ENCODE measurements at regions not wholly inside any gene's neighbourhood (a gene's known extent, or its start where the extent isn't known, plus 50 kb on each side); places are given as distances from the start of the nearest gene placed in this dataset.

- Histone ChIP-seq H3K4me3 (ENCODE audit: low read depth in 1 of 2, low read length in 2 of 2) (no peak overlapping the region), H3K9ac (ENCODE audit: low read depth in 1 of 2, low read length in 2 of 2) (no peak overlapping the region), H3K27ac (ENCODE audit: low read depth, low read length) (no peak overlapping the region), H3K27me3 (ENCODE audit: control insufficient read depth in 1 of 2, insufficient read depth in 2 of 2, low read length in 2 of 2) (no peaks in the 10 kb centered on the region), H3K4me1 (ENCODE audit: control insufficient read depth in 1 of 2, insufficient read depth in 2 of 2, low read length in 2 of 2) (no peaks in the 10 kb centered on the region), H3K9me3 (ENCODE audit: control insufficient read depth in 1 of 2, low read length in 2 of 2) (peaks cover 0 to 11% of the 10 kb centered on the region in 2 donors), H3K36me3 (ENCODE audit: control insufficient read depth in 1 of 2, insufficient read depth in 2 of 2, low read length in 2 of 2) (no peaks in the 10 kb centered on the region)
Measured at GRCh38 chr6:163816441-163816840, 401.9 kb downstream of the QKI start.

GRCh38 chr6:163815796-163816195 lies 401.3 kb downstream of the QKI start:
- H3K9ac ChIP-seq (ENCODE audit: low read depth in 1 of 2, low read length in 2 of 2) = no peak overlapping the region
- H3K9me3 ChIP-seq (ENCODE audit: control insufficient read depth in 1 of 2, low read length in 2 of 2) = peaks cover 0 to 11% of the 10 kb centered on the region in 2 donors
- H3K4me3 ChIP-seq (ENCODE audit: low read depth in 1 of 2, low read length in 2 of 2) = no peak overlapping the region
- H3K36me3 ChIP-seq (ENCODE audit: control insufficient read depth in 1 of 2, insufficient read depth in 2 of 2, low read length in 2 of 2) = no peaks in the 10 kb centered on the region
- no peak overlapping the region for H3K27ac ChIP-seq (ENCODE audit: low read depth, low read length)
- H3K4me1 ChIP-seq (ENCODE audit: control insufficient read depth in 1 of 2, insufficient read depth in 2 of 2, low read length in 2 of 2) = no peaks in the 10 kb centered on the region
- H3K27me3 ChIP-seq (ENCODE audit: control insufficient read depth in 1 of 2, insufficient read depth in 2 of 2, low read length in 2 of 2) = no peaks in the 10 kb centered on the region

- no peaks in the 10 kb centered on the region for H3K36me3 ChIP-seq (ENCODE audit: control insufficient read depth in 1 of 2, insufficient read depth in 2 of 2, low read length in 2 of 2)
- peaks cover 0 to 7% of the 10 kb centered on the region in 2 donors for H3K9me3 ChIP-seq (ENCODE audit: control insufficient read depth in 1 of 2, low read length in 2 of 2)
- H3K4me1 ChIP-seq (ENCODE audit: control insufficient read depth in 1 of 2, insufficient read depth in 2 of 2, low read length in 2 of 2) = no peaks in the 10 kb centered on the region
- no peak overlapping the region for H3K9ac ChIP-seq (ENCODE audit: low read depth in 1 of 2, low read length in 2 of 2)
- no peak overlapping the region for H3K27ac ChIP-seq (ENCODE audit: low read depth, low read length)
- H3K4me3 ChIP-seq (ENCODE audit: low read depth in 1 of 2, low read length in 2 of 2) = no peak overlapping the region
- H3K27me3 ChIP-seq (ENCODE audit: control insufficient read depth in 1 of 2, insufficient read depth in 2 of 2, low read length in 2 of 2) = no peaks in the 10 kb centered on the region
Measured at GRCh38 chr6:163814494-163815364, 400.2 kb downstream of the QKI start.

GRCh38 chr6:163813979-163814493 lies 399.5 kb downstream of the QKI start:
- Histone ChIP-seq H3K27me3 (ENCODE audit: control insufficient read depth in 1 of 2, insufficient read depth in 2 of 2, low read length in 2 of 2) (no peaks in the 10 kb centered on the region), H3K36me3 (ENCODE audit: control insufficient read depth in 1 of 2, insufficient read depth in 2 of 2, low read length in 2 of 2) (no peaks in the 10 kb centered on the region), H3K27ac (ENCODE audit: low read depth, low read length) (no peak overlapping the region), H3K4me3 (ENCODE audit: low read depth in 1 of 2, low read length in 2 of 2) (no peak overlapping the region), H3K4me1 (ENCODE audit: control insufficient read depth in 1 of 2, insufficient read depth in 2 of 2, low read length in 2 of 2) (no peaks in the 10 kb centered on the region), H3K9me3 (ENCODE audit: control insufficient read depth in 1 of 2, low read length in 2 of 2) (peaks cover 0 to 7% of the 10 kb centered on the region in 2 donors), H3K9ac (ENCODE audit: low read depth in 1 of 2, low read length in 2 of 2) (no peak overlapping the region)

- Histone ChIP-seq H3K4me3 (ENCODE audit: low read depth in 1 of 2, low read length in 2 of 2) (no peak overlapping the region), H3K36me3 (ENCODE audit: control insufficient read depth in 1 of 2, insufficient read depth in 2 of 2, low read length in 2 of 2) (no peaks in the 10 kb centered on the region), H3K9me3 (ENCODE audit: control insufficient read depth in 1 of 2, low read length in 2 of 2) (peaks cover 0 to 7% of the 10 kb centered on the region in 2 donors), H3K27ac (ENCODE audit: low read depth, low read length) (no peak overlapping the region), H3K4me1 (ENCODE audit: control insufficient read depth in 1 of 2, insufficient read depth in 2 of 2, low read length in 2 of 2) (no peaks in the 10 kb centered on the region), H3K27me3 (ENCODE audit: control insufficient read depth in 1 of 2, insufficient read depth in 2 of 2, low read length in 2 of 2) (no peaks in the 10 kb centered on the region), H3K9ac (ENCODE audit: low read depth in 1 of 2, low read length in 2 of 2) (no peak overlapping the region)
Measured at GRCh38 chr6:163811317-163811716, 396.8 kb downstream of the QKI start.

GRCh38 chr6:163809364-163809763 lies 394.8 kb downstream of the QKI start:
- Histone ChIP-seq H3K27ac (ENCODE audit: low read depth, low read length) (no peak overlapping the region), H3K4me3 (ENCODE audit: low read depth in 1 of 2, low read length in 2 of 2) (no peak overlapping the region), H3K36me3 (ENCODE audit: control insufficient read depth in 1 of 2, insufficient read depth in 2 of 2, low read length in 2 of 2) (no peaks in the 10 kb centered on the region), H3K9me3 (ENCODE audit: control insufficient read depth in 1 of 2, low read length in 2 of 2) (peaks cover 0 to 5% of the 10 kb centered on the region in 2 donors), H3K9ac (ENCODE audit: low read depth in 1 of 2, low read length in 2 of 2) (no peak overlapping the region), H3K27me3 (ENCODE audit: control insufficient read depth in 1 of 2, insufficient read depth in 2 of 2, low read length in 2 of 2) (no peaks in the 10 kb centered on the region), H3K4me1 (ENCODE audit: control insufficient read depth in 1 of 2, insufficient read depth in 2 of 2, low read length in 2 of 2) (no peaks in the 10 kb centered on the region)

GRCh38 chr6:163808871-163809270 lies 394.4 kb downstream of the QKI start:
- H3K4me1 ChIP-seq (ENCODE audit: control insufficient read depth in 1 of 2, insufficient read depth in 2 of 2, low read length in 2 of 2) = no peaks in the 10 kb centered on the region

GRCh38 chr6:163808231-163808630 lies 393.7 kb downstream of the QKI start:
- H3K9ac ChIP-seq (ENCODE audit: low read depth in 1 of 2, low read length in 2 of 2) = no peak overlapping the region
- no peak overlapping the region for H3K27ac ChIP-seq (ENCODE audit: low read depth, low read length)
- no peaks in the 10 kb centered on the region for H3K36me3 ChIP-seq (ENCODE audit: control insufficient read depth in 1 of 2, insufficient read depth in 2 of 2, low read length in 2 of 2)
- no peaks in the 10 kb centered on the region for H3K4me1 ChIP-seq (ENCODE audit: control insufficient read depth in 1 of 2, insufficient read depth in 2 of 2, low read length in 2 of 2)
- H3K27me3 ChIP-seq (ENCODE audit: control insufficient read depth in 1 of 2, insufficient read depth in 2 of 2, low read length in 2 of 2) = no peaks in the 10 kb centered on the region
- H3K9me3 ChIP-seq (ENCODE audit: control insufficient read depth in 1 of 2, low read length in 2 of 2) = peaks cover 0 to 5% of the 10 kb centered on the region in 2 donors
- no peak overlapping the region for H3K4me3 ChIP-seq (ENCODE audit: low read depth in 1 of 2, low read length in 2 of 2)

More at GRCh38 chr6:163808871-163809270, 394.4 kb downstream of the QKI start:
- Histone ChIP-seq H3K4me3 (ENCODE audit: low read depth in 1 of 2, low read length in 2 of 2) (no peak overlapping the region), H3K9ac (ENCODE audit: low read depth in 1 of 2, low read length in 2 of 2) (no peak overlapping the region), H3K27me3 (ENCODE audit: control insufficient read depth in 1 of 2, insufficient read depth in 2 of 2, low read length in 2 of 2) (no peaks in the 10 kb centered on the region), H3K9me3 (ENCODE audit: control insufficient read depth in 1 of 2, low read length in 2 of 2) (peaks cover 0 to 5% of the 10 kb centered on the region in 2 donors), H3K27ac (ENCODE audit: low read depth, low read length) (no peak overlapping the region), H3K36me3 (ENCODE audit: control insufficient read depth in 1 of 2, insufficient read depth in 2 of 2, low read length in 2 of 2) (no peaks in the 10 kb centered on the region)

- Histone ChIP-seq H3K27ac (ENCODE audit: low read depth, low read length) (no peak overlapping the region), H3K4me1 (ENCODE audit: control insufficient read depth in 1 of 2, insufficient read depth in 2 of 2, low read length in 2 of 2) (no peaks in the 10 kb centered on the region), H3K9me3 (ENCODE audit: control insufficient read depth in 1 of 2, low read length in 2 of 2) (peaks cover 0 to 5% of the 10 kb centered on the region in 2 donors), H3K36me3 (ENCODE audit: control insufficient read depth in 1 of 2, insufficient read depth in 2 of 2, low read length in 2 of 2) (no peaks in the 10 kb centered on the region), H3K9ac (ENCODE audit: low read depth in 1 of 2, low read length in 2 of 2) (no peak overlapping the region), H3K27me3 (ENCODE audit: control insufficient read depth in 1 of 2, insufficient read depth in 2 of 2, low read length in 2 of 2) (no peaks in the 10 kb centered on the region), H3K4me3 (ENCODE audit: low read depth in 1 of 2, low read length in 2 of 2) (no peak overlapping the region)
Measured at GRCh38 chr6:163806755-163807499, 392.4 kb downstream of the QKI start.

- H3K9me3 ChIP-seq (ENCODE audit: control insufficient read depth in 1 of 2, low read length in 2 of 2) = peaks cover 0 to 5% of the 10 kb centered on the region in 2 donors
- H3K9ac ChIP-seq (ENCODE audit: low read depth in 1 of 2, low read length in 2 of 2) = no peak overlapping the region
- H3K27me3 ChIP-seq (ENCODE audit: control insufficient read depth in 1 of 2, insufficient read depth in 2 of 2, low read length in 2 of 2) = no peaks in the 10 kb centered on the region
- H3K36me3 ChIP-seq (ENCODE audit: control insufficient read depth in 1 of 2, insufficient read depth in 2 of 2, low read length in 2 of 2) = no peaks in the 10 kb centered on the region
- no peaks in the 10 kb centered on the region for H3K4me1 ChIP-seq (ENCODE audit: control insufficient read depth in 1 of 2, insufficient read depth in 2 of 2, low read length in 2 of 2)
- no peak overlapping the region for H3K4me3 ChIP-seq (ENCODE audit: low read depth in 1 of 2, low read length in 2 of 2)
- H3K27ac ChIP-seq (ENCODE audit: low read depth, low read length) = no peak overlapping the region
Measured at GRCh38 chr6:163804991-163805390, 390.5 kb downstream of the QKI start.
